ENCODE measurements at regions not wholly inside any gene's neighbourhood (a gene's known extent, or its start where the extent isn't known, plus 50 kb on each side); places are given as distances from the start of the nearest gene placed in this dataset.

GRCh38 chrX:40853004-40853815, 117.9 kb upstream of the MED14 start:
- DNase-seq (ENCODE audit: low read depth, low spot score) (no peak), ATAC-seq (peak; percentile 51), FAIRE-seq (peak; percentile 31)
- BruUV-seq (replicated peaks), result no TSS peak
- TF ChIP-seq SPI1 (IDR thresholded peaks at IDR 0.05; ENCODE audit: borderline replicate concordance, insufficient read depth, low read depth, low read length), result peak; percentile 53; the same call in 1 of the 2 replicates
- TF ChIP-seq RAD51 (IDR thresholded peaks at IDR 0.05), result no peak
- 0 out of 4 replicates have a peak, but pooled peaks of 1 of the 2 experiments have one; percentile 11 for TF ChIP-seq BHLHE40 (IDR thresholded peaks at IDR 0.05; ENCODE audit: borderline replicate concordance in 1 of 2, low read depth in 2 of 2, low read length in 1 of 2)
- no peak for TF ChIP-seq GABPA (IDR thresholded peaks at IDR 0.05; ENCODE audit: low read depth)
- no peak for TF ChIP-seq POLR2AphosphoS5 (IDR thresholded peaks at IDR 0.05; ENCODE audit: low read length)
- no peaks in the 10 kb centered on the region for H3K27me3 ChIP-seq (replicated peaks in 1 of 2; ENCODE audit: control insufficient read depth in 2 of 2, insufficient read depth in 2 of 2, low read length in 1 of 2)
- H3K27ac ChIP-seq (ENCODE audit: control insufficient read depth, insufficient read depth), result peak overlapping the region; percentile 13; the same call in 1 of the 2 replicates
- no peak overlapping the region for H2AFZ ChIP-seq (ENCODE audit: control insufficient read depth, low read depth, low read length)
- no peaks in the 10 kb centered on the region for H3K36me3 ChIP-seq (ENCODE audit: control insufficient read depth in 2 of 2, insufficient read depth in 2 of 2, low read length in 1 of 2)
- peaks cover 1% of the 10 kb centered on the region; the same call in 1 of the 3 replicates for H3K9me3 ChIP-seq (replicated peaks; ENCODE audit: control insufficient read depth, insufficient read depth, low read length)
- H4K20me1 ChIP-seq (ENCODE audit: control insufficient read depth, insufficient read depth), result no peaks in the 10 kb centered on the region
- no peak overlapping the region; the same call in 1 of the 2 replicates for H3K4me2 ChIP-seq (ENCODE audit: control insufficient read depth, insufficient read depth)
- CTCF ChIA-PET, result interaction anchor here (0.6 to 1.4 kb wide), 6 partner anchors 25 to 262 kb away, joined by 3 to 5 read pairs (median 4); no protein-coding TSS in a partner anchor
- WGBS (ENCODE audit: insufficient coverage, insufficient replicate concordance, low lambda C conversion rate, missing lambda C conversion rate), result 24% methylated on average over 4 of the region's 4 CpGs
- POLR2A ChIA-PET, result interaction anchor here (0.8 kb wide), 1 partner anchor 18 kb away, joined by 3 read pairs; no protein-coding TSS in a partner anchor
- H3K79me2 ChIP-seq (ENCODE audit: control insufficient read depth, insufficient read depth, low read length), result no peaks in the 10 kb centered on the region
- in situ Hi-C loops (cut with MboI) (no loop called here), intact Hi-C loops (cut with micrococcal nuclease; ENCODE audit: unreplicated experiment) (no loop called here)
- H3K4me1 ChIP-seq (ENCODE audit: control insufficient read depth, insufficient read depth, low read length), result 0 out of 2 replicates have a peak, but pooled peaks cover 3% of the 10 kb centered on the region
- SMC1A ChIA-PET (ENCODE audit: uncharacterized antibody, unreplicated experiment), result interaction anchor here (0.6 to 2.0 kb wide), 10 partner anchors 10 to 313 kb away, joined by 3 to 10 read pairs (median 5); no protein-coding TSS in a partner anchor
- RAD21 ChIA-PET (ENCODE audit: unreplicated experiment), result interaction anchor here (0.7 to 1.8 kb wide), 6 partner anchors 11 to 100 kb away, joined by 3 to 5 read pairs (median 4); no protein-coding TSS in a partner anchor
- H3K4me3 ChIP-seq, result no peak overlapping the region
- H3K9ac ChIP-seq (ENCODE audit: control insufficient read depth, insufficient read depth, low read length), result no peak overlapping the region

GRCh38 chrX:40853816-40854123, 118.4 kb upstream of the MED14 start:
- H3K36me3 ChIP-seq (ENCODE audit: control insufficient read depth in 2 of 2, insufficient read depth in 2 of 2, low read length in 1 of 2), result no peaks in the 10 kb centered on the region
- ChIA-PET RAD21 (ENCODE audit: unreplicated experiment) (interaction anchor here (1.2 to 1.6 kb wide), 3 partner anchors 12 to 100 kb away, joined by 3 to 5 read pairs (median 4); no protein-coding TSS in a partner anchor), POLR2A (no interaction called here), SMC1A (ENCODE audit: uncharacterized antibody, unreplicated experiment) (interaction anchor here (1.0 to 2.0 kb wide), 6 partner anchors 10 to 202 kb away, joined by 3 to 10 read pairs (median 5); no protein-coding TSS in a partner anchor), CTCF (interaction anchor here (1.0 to 1.4 kb wide), 5 partner anchors 24 to 262 kb away, joined by 3 to 5 read pairs (median 3); no protein-coding TSS in a partner anchor)
- H4K20me1 ChIP-seq (ENCODE audit: control insufficient read depth, insufficient read depth), result no peaks in the 10 kb centered on the region
- TF ChIP-seq SMARCA5 (IDR thresholded peaks at IDR 0.05) (no peak), CHD2 (IDR thresholded peaks at IDR 0.05; ENCODE audit: borderline replicate concordance, low read depth, low read length) (no peak), HCFC1 (IDR thresholded peaks at IDR 0.05; ENCODE audit: low read length) (no peak), IKZF2 (IDR thresholded peaks at IDR 0.05) (no peak), JUND (IDR thresholded peaks at IDR 0.05; ENCODE audit: low read depth, low read length) (no peak)
- H3K27ac ChIP-seq (ENCODE audit: control insufficient read depth, insufficient read depth), result peak overlapping the region; percentile 13; the same call in 1 of the 2 replicates
- no peaks in the 10 kb centered on the region for H3K27me3 ChIP-seq (replicated peaks in 1 of 2; ENCODE audit: control insufficient read depth in 2 of 2, insufficient read depth in 2 of 2, low read length in 1 of 2)
- in situ Hi-C loops (cut with MboI), result no loop called here
- no peaks in the 10 kb centered on the region for H3K79me2 ChIP-seq (ENCODE audit: control insufficient read depth, insufficient read depth, low read length)
- H3K4me2 ChIP-seq (ENCODE audit: control insufficient read depth, insufficient read depth), result no peak overlapping the region
- peaks cover 1% of the 10 kb centered on the region; the same call in 1 of the 3 replicates for H3K9me3 ChIP-seq (replicated peaks; ENCODE audit: control insufficient read depth, insufficient read depth, low read length)
- DNase-seq (ENCODE audit: low read depth, low spot score), result no peak
- BruUV-seq (replicated peaks), result no TSS peak
- H2AFZ ChIP-seq (ENCODE audit: control insufficient read depth, low read depth, low read length), result peak overlapping the region; percentile 16; the same call in 1 of the 2 replicates
- no peak overlapping the region for H3K4me3 ChIP-seq
- intact Hi-C loops (cut with micrococcal nuclease; ENCODE audit: unreplicated experiment), result no loop called here
- no peak for FAIRE-seq
- H3K9ac ChIP-seq (ENCODE audit: control insufficient read depth, insufficient read depth, low read length), result no peak overlapping the region
- peak; percentile 45 for ATAC-seq
- 0 out of 2 replicates have a peak, but pooled peaks cover 3% of the 10 kb centered on the region for H3K4me1 ChIP-seq (ENCODE audit: control insufficient read depth, insufficient read depth, low read length)
